ENCODE measurements at regions not wholly inside any gene's neighbourhood (a gene's known extent, or its start where the extent isn't known, plus 50 kb on each side); places are given as distances from the start of the nearest gene placed in this dataset.

DNA sequence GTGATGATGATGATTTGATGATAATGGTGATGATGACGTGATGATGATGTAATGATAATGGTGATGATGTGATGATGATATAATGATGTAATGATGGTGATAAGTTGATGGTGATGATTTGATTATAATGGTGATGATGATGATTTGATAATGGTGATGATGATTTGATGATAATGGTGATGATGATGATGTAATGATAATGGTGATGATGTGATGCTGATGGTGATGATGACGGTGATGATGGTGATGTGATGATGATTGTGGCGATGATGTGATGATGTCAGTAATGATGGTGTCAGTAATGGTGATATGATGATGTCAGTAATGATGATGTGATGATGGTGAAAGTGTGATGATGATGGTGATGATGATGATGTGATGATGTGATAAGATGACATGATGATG is 613.4 kb downstream of the AACS start:
- no peaks in the 10 kb centered on the region for H3K36me3 Mint-ChIP-seq (ENCODE audit: insufficient read depth in 1 of 3, low read depth in 3 of 3)
- H3K9me3 Mint-ChIP-seq = no peaks in the 10 kb centered on the region
- Histone ChIP-seq H2BK15ac (ENCODE audit: low read depth, low read length) (no peak overlapping the region), H3K4me2 (ENCODE audit: insufficient read depth, insufficient read length, low read length) (no peak overlapping the region), H3K79me2 (ENCODE audit: insufficient read depth, low read length) (no peaks in the 10 kb centered on the region), H4K20me1 (ENCODE audit: control insufficient read depth, insufficient read depth, insufficient read length) (no peaks in the 10 kb centered on the region), H2AK5ac (ENCODE audit: insufficient read length, low read length) (no peak overlapping the region), H3K4me1 (ENCODE audit: insufficient read depth, low read length) (no peaks in the 10 kb centered on the region), H4K8ac (replicated peaks; ENCODE audit: insufficient read length, low read depth, low read length) (no peak overlapping the region), H2AFZ (ENCODE audit: low read length) (no peak overlapping the region), H4K91ac (ENCODE audit: insufficient read length, low read depth, low read length) (no peak overlapping the region), H2BK20ac (ENCODE audit: low read depth, low read length, poor library complexity, severe bottlenecking) (no peak overlapping the region), H3K18ac (ENCODE audit: insufficient read length, low read depth, low read length) (no peak overlapping the region), H3K23me2 (ENCODE audit: insufficient read length, low read depth, low read length, poor library complexity, severe bottlenecking) (no peaks in the 10 kb centered on the region), H3K9ac (ENCODE audit: extremely low read depth, insufficient read length, low read length) (no peak overlapping the region), H3K56ac (ENCODE audit: insufficient read length, low read depth, low read length) (no peak overlapping the region), H3K27ac (ENCODE audit: insufficient read length, low read depth, low read length) (no peak overlapping the region), H3K27me3 (ENCODE audit: insufficient read depth, low read length) (no peaks in the 10 kb centered on the region), H3K14ac (ENCODE audit: insufficient read depth, low read length) (no peak overlapping the region), H3K9me3 (ENCODE audit: control insufficient read depth, low read depth, low read length) (no peaks in the 10 kb centered on the region), H2BK12ac (ENCODE audit: insufficient read length, low read depth, low read length) (no peak overlapping the region), H3K79me1 (ENCODE audit: insufficient read depth, low read depth, low read length, poor library complexity, severe bottlenecking) (no peaks in the 10 kb centered on the region), H4K5ac (ENCODE audit: insufficient read length, low read depth, low read length) (no peak overlapping the region), H3K4ac (ENCODE audit: low read depth, low read length) (no peak overlapping the region), H2BK120ac (ENCODE audit: low read depth, low read length, poor library complexity, severe bottlenecking) (no peak overlapping the region), H3K23ac (ENCODE audit: insufficient read length, low read depth, low read length) (no peak overlapping the region), H3T11ph (ENCODE audit: low read length) (no peak overlapping the region), H2BK5ac (ENCODE audit: insufficient read length, low read length) (no peak overlapping the region)
- TF ChIP-seq, protein P1, sequence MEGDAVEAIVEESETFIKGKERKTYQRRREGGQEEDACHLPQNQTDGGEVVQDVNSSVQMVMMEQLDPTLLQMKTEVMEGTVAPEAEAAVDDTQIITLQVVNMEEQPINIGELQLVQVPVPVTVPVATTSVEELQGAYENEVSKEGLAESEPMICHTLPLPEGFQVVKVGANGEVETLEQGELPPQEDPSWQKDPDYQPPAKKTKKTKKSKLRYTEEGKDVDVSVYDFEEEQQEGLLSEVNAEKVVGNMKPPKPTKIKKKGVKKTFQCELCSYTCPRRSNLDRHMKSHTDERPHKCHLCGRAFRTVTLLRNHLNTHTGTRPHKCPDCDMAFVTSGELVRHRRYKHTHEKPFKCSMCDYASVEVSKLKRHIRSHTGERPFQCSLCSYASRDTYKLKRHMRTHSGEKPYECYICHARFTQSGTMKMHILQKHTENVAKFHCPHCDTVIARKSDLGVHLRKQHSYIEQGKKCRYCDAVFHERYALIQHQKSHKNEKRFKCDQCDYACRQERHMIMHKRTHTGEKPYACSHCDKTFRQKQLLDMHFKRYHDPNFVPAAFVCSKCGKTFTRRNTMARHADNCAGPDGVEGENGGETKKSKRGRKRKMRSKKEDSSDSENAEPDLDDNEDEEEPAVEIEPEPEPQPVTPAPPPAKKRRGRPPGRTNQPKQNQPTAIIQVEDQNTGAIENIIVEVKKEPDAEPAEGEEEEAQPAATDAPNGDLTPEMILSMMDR (conservative IDR thresholded peaks at IDR 0.05) = no peak
- WGBS (ENCODE audit: extremely low coverage, insufficient read length, low lambda C conversion rate) = 100% methylated on average over 3 of the region's 3 CpGs
- no peaks in the 10 kb centered on the region; a peak in 1 of 4 replicates for H3K4me1 Mint-ChIP-seq
- DNase-seq = no peak
- peaks cover 21% of the 10 kb centered on the region for H3K27me3 Mint-ChIP-seq (ENCODE audit: low read depth)
- no peak overlapping the region for H3K27ac Mint-ChIP-seq
- H3K4me3 Mint-ChIP-seq = no peak overlapping the region

Measured in H9 (cell line).